CD4-positive, alpha-beta T cell (primary cell): ENCODE measurements at regions not wholly inside any gene's neighbourhood (a gene's known extent, or its start where the extent isn't known, plus 50 kb on each side); places are given as distances from the start of the nearest gene placed in this dataset.

Experiments used
- ATAC-seq: fragments of 200-7000 bp; cut with Tn5 transposase; one replicate; pipeline ENCODE4 v1.10.0; 2022; ENCODE audit warnings: mild to moderate bottlenecking; ENCODE audit not compliant: poor library complexity
- CTCF ChIA-PET: fragments of 350-600 bp; sonication (Branson Sonifier 250); formaldehyde crosslinking; loops from one replicate; lab custom pipeline; 2021; ENCODE audit warnings: antibody characterized with exemption, inconsistent platforms; lab: Charles Lee
- POLR2A ChIA-PET: fragments of 350-600 bp; sonication (Branson Sonifier 250); formaldehyde crosslinking; loops from one replicate; lab custom pipeline; 2021; ENCODE audit warnings: antibody characterized with exemption, inconsistent platforms; lab: Charles Lee
- DNase-seq, 14 experiments: peaks; one replicate each; pipeline ENCODE4 v3.0.0-alpha.2; 2013 to 2020; ENCODE audit warnings: mixed read lengths in 2 of 14
- H3K27ac ChIP-seq, 2 donors: one replicate each; pipeline versions ENCODE4 v1.5.1 to v1.7.0; 2013; ENCODE audit warnings: low read length in 2 of 2, low read depth in 1 of 2, mild to moderate bottlenecking in 1 of 2
- H3K27me3 ChIP-seq, 2 experiments: 1 replicate in 1 of 2; 2 replicates in 1 of 2; pipeline versions ENCODE4 v1.6.1 to v1.7.0; 2013; ENCODE audit warnings: low read length in 2 of 2, control low read depth in 1 of 2, mild to moderate bottlenecking in 1 of 2, moderate library complexity in 1 of 2; ENCODE audit not compliant: insufficient read depth in 2 of 2, control insufficient read depth in 1 of 2
- H3K36me3 ChIP-seq: one replicate; pipeline ENCODE4 v1.6.1; 2013; ENCODE audit warnings: low read length, control low read depth; ENCODE audit not compliant: insufficient read depth
- H3K4me1 ChIP-seq: one replicate; pipeline ENCODE4 v1.6.1; 2013; ENCODE audit warnings: low read length, control low read depth; ENCODE audit not compliant: insufficient read depth
- H3K4me3 ChIP-seq: one replicate; pipeline ENCODE4 v1.5.1; 2013; ENCODE audit warnings: mild to moderate bottlenecking, low read length, moderate library complexity
- H3K9me3 ChIP-seq, 2 experiments: 1 replicate in 1 of 2; 2 replicates in 1 of 2; pipeline versions ENCODE4 v1.6.1 to v1.7.0; 2013; ENCODE audit warnings: low read length in 2 of 2, mild to moderate bottlenecking in 2 of 2, control low read depth in 1 of 2, moderate library complexity in 1 of 2; ENCODE audit not compliant: control insufficient read depth in 1 of 2, insufficient read depth in 1 of 2
- H3K27ac Mint-ChIP-seq: one replicate; pipeline ENCODE4 v1.8.0; 2020; ENCODE audit warnings: mixed read lengths
- H3K27me3 Mint-ChIP-seq: one replicate; pipeline ENCODE4 v1.8.0; 2021; ENCODE audit warnings: mixed read lengths
- H3K36me3 Mint-ChIP-seq: one replicate; pipeline ENCODE4 v1.8.0; 2021; ENCODE audit warnings: low read depth, mixed read lengths
- H3K4me1 Mint-ChIP-seq: one replicate; pipeline ENCODE4 v1.8.0; 2021; ENCODE audit warnings: low read depth, mixed read lengths
- H3K4me3 Mint-ChIP-seq: one replicate; pipeline ENCODE4 v1.8.0; 2020; ENCODE audit warnings: mild to moderate bottlenecking, mixed read lengths
- H3K9me3 Mint-ChIP-seq: one replicate; pipeline ENCODE4 v1.8.0; 2020; ENCODE audit warnings: mixed read lengths
- intact Hi-C, 2 experiments: fragments of 100-400 bp; cut with DNase I in 1 of 2; cut with micrococcal nuclease in 1 of 2; formaldehyde crosslinking; loops; one replicate each; pipeline versions ENCODE4 v1.15.1 to v1.9.0; 2023 to 2025; cut with DNase I, micrococcal nuclease
- TF ChIP-seq, protein P1 (sequence below): fragments of 200-600 bp; IDR thresholded peaks from one replicate; pipeline ENCODE4 v1.8.0; 2022; ENCODE audit warnings: antibody characterized with exemption, mild to moderate bottlenecking

GRCh38 chr20:58065508-58066361, 162.7 kb downstream of the ANKRD60 start:
- Histone ChIP-seq H3K9me3 (no peaks in the 10 kb centered on the region), H3K4me1 (no peaks in the 10 kb centered on the region), H3K4me3 (no peak overlapping the region), H3K27me3 (peaks cover 3 to 5% of the 10 kb centered on the region in 2 experiments), H3K36me3 (no peaks in the 10 kb centered on the region), H3K27ac (no peak overlapping the region)
- ChIA-PET POLR2A (no interaction called here), CTCF (no interaction called here)
- TF ChIP-seq, protein P1, sequence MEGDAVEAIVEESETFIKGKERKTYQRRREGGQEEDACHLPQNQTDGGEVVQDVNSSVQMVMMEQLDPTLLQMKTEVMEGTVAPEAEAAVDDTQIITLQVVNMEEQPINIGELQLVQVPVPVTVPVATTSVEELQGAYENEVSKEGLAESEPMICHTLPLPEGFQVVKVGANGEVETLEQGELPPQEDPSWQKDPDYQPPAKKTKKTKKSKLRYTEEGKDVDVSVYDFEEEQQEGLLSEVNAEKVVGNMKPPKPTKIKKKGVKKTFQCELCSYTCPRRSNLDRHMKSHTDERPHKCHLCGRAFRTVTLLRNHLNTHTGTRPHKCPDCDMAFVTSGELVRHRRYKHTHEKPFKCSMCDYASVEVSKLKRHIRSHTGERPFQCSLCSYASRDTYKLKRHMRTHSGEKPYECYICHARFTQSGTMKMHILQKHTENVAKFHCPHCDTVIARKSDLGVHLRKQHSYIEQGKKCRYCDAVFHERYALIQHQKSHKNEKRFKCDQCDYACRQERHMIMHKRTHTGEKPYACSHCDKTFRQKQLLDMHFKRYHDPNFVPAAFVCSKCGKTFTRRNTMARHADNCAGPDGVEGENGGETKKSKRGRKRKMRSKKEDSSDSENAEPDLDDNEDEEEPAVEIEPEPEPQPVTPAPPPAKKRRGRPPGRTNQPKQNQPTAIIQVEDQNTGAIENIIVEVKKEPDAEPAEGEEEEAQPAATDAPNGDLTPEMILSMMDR: no peak
- Mint-ChIP-seq H3K27me3 (peaks cover 26% of the 10 kb centered on the region), H3K9me3 (peaks cover 5% of the 10 kb centered on the region), H3K36me3 (no peaks in the 10 kb centered on the region), H3K4me3 (no peak overlapping the region), H3K4me1 (no peaks in the 10 kb centered on the region), H3K27ac (no peak overlapping the region)
- intact Hi-C loops: no loop called here
- no peak for ATAC-seq
- DNase-seq: no peak

DNA sequence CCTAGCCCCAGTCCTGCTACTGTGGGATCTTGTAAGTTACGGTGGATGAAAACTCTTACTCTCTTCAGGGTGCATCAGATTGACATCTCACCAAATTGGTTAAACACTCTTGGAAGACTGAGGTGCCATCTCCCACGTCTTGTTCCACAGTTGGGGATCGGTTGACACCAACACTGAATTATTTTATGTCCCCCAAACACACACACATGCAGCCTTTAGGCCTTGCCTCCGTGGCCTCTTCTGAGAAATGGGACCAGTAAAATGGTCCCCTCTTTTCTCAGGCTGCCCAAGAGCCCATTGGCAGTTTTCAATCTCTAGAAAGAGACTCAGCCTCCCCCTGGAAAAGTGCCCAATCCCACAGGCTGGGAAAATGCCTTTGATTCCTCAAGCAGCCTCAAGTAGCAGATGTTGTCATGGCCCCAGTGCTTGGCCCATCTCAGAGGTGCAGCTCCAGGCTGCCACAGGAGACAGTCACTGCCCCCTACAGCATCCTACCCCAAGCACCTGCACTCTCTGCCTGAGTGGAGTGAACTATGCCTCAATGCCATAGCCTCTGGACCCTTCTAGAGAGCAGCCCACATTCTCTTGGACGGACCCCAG, 163.9 kb downstream of the ANKRD60 start:
- H3K4me3 Mint-ChIP-seq: no peak overlapping the region
- no peak overlapping the region for H3K27ac Mint-ChIP-seq

GRCh38 chr20:58059260-58059544, 169.3 kb downstream of the ANKRD60 start:
- ATAC-seq: no peak

More for the DNA sequence above, 163.9 kb downstream of the ANKRD60 start:
- Mint-ChIP-seq H3K4me1 (no peaks in the 10 kb centered on the region), H3K27me3 (peaks cover 20% of the 10 kb centered on the region), H3K9me3 (peaks cover 5% of the 10 kb centered on the region), H3K36me3 (no peaks in the 10 kb centered on the region)
- no peak for DNase-seq
- Histone ChIP-seq H3K36me3 (no peaks in the 10 kb centered on the region), H3K27ac (no peak overlapping the region), H3K4me1 (no peaks in the 10 kb centered on the region), H3K27me3 (peaks cover 3 to 5% of the 10 kb centered on the region in 2 experiments), H3K4me3 (no peak overlapping the region), H3K9me3 (no peaks in the 10 kb centered on the region)
- CTCF ChIA-PET: no interaction called here
- ATAC-seq: no peak
- intact Hi-C loops: no loop called here
- POLR2A ChIA-PET: no interaction called here
- TF ChIP-seq, protein P1: no peak

More at GRCh38 chr20:58059260-58059544, 169.3 kb downstream of the ANKRD60 start:
- Histone ChIP-seq H3K4me3 (no peak overlapping the region), H3K27me3 (peaks cover 0 to 12% of the 10 kb centered on the region in 2 experiments), H3K27ac (no peak overlapping the region), H3K36me3 (no peaks in the 10 kb centered on the region), H3K9me3 (peaks cover 0 to 5% of the 10 kb centered on the region in 2 experiments), H3K4me1 (no peaks in the 10 kb centered on the region)
- no peaks in the 10 kb centered on the region for H3K4me1 Mint-ChIP-seq
- H3K9me3 Mint-ChIP-seq: peaks cover 5% of the 10 kb centered on the region
- POLR2A ChIA-PET: no interaction called here
- H3K27ac Mint-ChIP-seq: no peak overlapping the region
- CTCF ChIA-PET: no interaction called here
- DNase-seq: no peak
- peaks cover 30% of the 10 kb centered on the region for H3K27me3 Mint-ChIP-seq
- no peaks in the 10 kb centered on the region for H3K36me3 Mint-ChIP-seq
- TF ChIP-seq, protein P1: no peak
- intact Hi-C loops: no loop called here
- H3K4me3 Mint-ChIP-seq: no peak overlapping the region
